ENCODE measurements at regions not wholly inside any gene's neighbourhood (a gene's known extent, or its start where the extent isn't known, plus 50 kb on each side); places are given as distances from the start of the nearest gene placed in this dataset.
A peak's percentile ranks its signal among the peaks of the same experiment; 100 is the strongest.

- Histone ChIP-seq H3K27me3 (replicated peaks; ENCODE audit: control insufficient read depth, insufficient read depth, low read length) (no peaks in the 10 kb centered on the region), H3K4me3 (replicated peaks; ENCODE audit: low read depth, low read length) (no peak overlapping the region), H3K36me3 (ENCODE audit: control insufficient read depth, insufficient read depth, low read length) (no peaks in the 10 kb centered on the region)
- DNase-seq (ENCODE audit: extremely low read depth, insufficient read length) = no peak
- TF ChIP-seq CTCF (IDR thresholded peaks at IDR 0.05; ENCODE audit: insufficient read depth, low read length, poor library complexity, severe bottlenecking) = no peak
Observed at GRCh38 chr1:199208847-199209246, 570.0 kb downstream of the PTPRC start.

GRCh38 chr1:199218065-199218464 is 579.2 kb downstream of the PTPRC start:
- TF ChIP-seq CTCF (IDR thresholded peaks at IDR 0.05; ENCODE audit: insufficient read depth, low read length, poor library complexity, severe bottlenecking) = no peak
- no peaks in the 10 kb centered on the region for H3K27me3 ChIP-seq (replicated peaks; ENCODE audit: control insufficient read depth, insufficient read depth, low read length)
- no peaks in the 10 kb centered on the region for H3K36me3 ChIP-seq (ENCODE audit: control insufficient read depth, insufficient read depth, low read length)
- DNase-seq (ENCODE audit: extremely low read depth, insufficient read length) = no peak
- no peak overlapping the region for H3K4me3 ChIP-seq (replicated peaks; ENCODE audit: low read depth, low read length)

GRCh38 chr1:199218533-199218932 is 579.7 kb downstream of the PTPRC start:
- Histone ChIP-seq H3K27me3 (replicated peaks; ENCODE audit: control insufficient read depth, insufficient read depth, low read length) (no peaks in the 10 kb centered on the region), H3K4me3 (replicated peaks; ENCODE audit: low read depth, low read length) (no peak overlapping the region), H3K36me3 (ENCODE audit: control insufficient read depth, insufficient read depth, low read length) (no peaks in the 10 kb centered on the region)
- DNase-seq (ENCODE audit: extremely low read depth, insufficient read length) = no peak
- TF ChIP-seq CTCF (IDR thresholded peaks at IDR 0.05; ENCODE audit: insufficient read depth, low read length, poor library complexity, severe bottlenecking) = no peak

- H3K27me3 ChIP-seq (replicated peaks; ENCODE audit: control insufficient read depth, insufficient read depth, low read length) = no peaks in the 10 kb centered on the region
- no peak overlapping the region for H3K4me3 ChIP-seq (replicated peaks; ENCODE audit: low read depth, low read length)
- no peak for DNase-seq (ENCODE audit: extremely low read depth, insufficient read length)
- H3K36me3 ChIP-seq (ENCODE audit: control insufficient read depth, insufficient read depth, low read length) = no peaks in the 10 kb centered on the region
- TF ChIP-seq CTCF (IDR thresholded peaks at IDR 0.05; ENCODE audit: insufficient read depth, low read length, poor library complexity, severe bottlenecking) = no peak
Observed at GRCh38 chr1:199220031-199220430, 581.2 kb downstream of the PTPRC start.

- no peaks in the 10 kb centered on the region for H3K27me3 ChIP-seq (replicated peaks; ENCODE audit: control insufficient read depth, insufficient read depth, low read length)
- H3K4me3 ChIP-seq (replicated peaks; ENCODE audit: low read depth, low read length) = no peak overlapping the region
- DNase-seq (ENCODE audit: extremely low read depth, insufficient read length) = no peak
- H3K36me3 ChIP-seq (ENCODE audit: control insufficient read depth, insufficient read depth, low read length) = no peaks in the 10 kb centered on the region
- TF ChIP-seq CTCF (IDR thresholded peaks at IDR 0.05; ENCODE audit: insufficient read depth, low read length, poor library complexity, severe bottlenecking) = peak; percentile 15
Observed at GRCh38 chr1:199221371-199222150, 582.7 kb downstream of the PTPRC start.

Data from GM06990 (cell line).